ENCODE measurements at regions not wholly inside any gene's neighbourhood (a gene's known extent, or its start where the extent isn't known, plus 50 kb on each side); places are given as distances from the start of the nearest gene placed in this dataset.

GRCh38 chr6:140205795-140206593 lies 831.5 kb upstream of the CITED2 start:
- Histone ChIP-seq H3K4me2 (ENCODE audit: low read length) (no peak overlapping the region), H3K79me2 (ENCODE audit: insufficient read depth, low read length) (no peaks in the 10 kb centered on the region), H3K36me3 (ENCODE audit: insufficient read depth, low read length) (no peaks in the 10 kb centered on the region), H4K20me1 (ENCODE audit: insufficient read depth, low read length) (no peaks in the 10 kb centered on the region), H2AFZ (ENCODE audit: low read length) (no peak overlapping the region), H3K9me2 (ENCODE audit: low read depth, low read length) (no peaks in the 10 kb centered on the region), H3K4me1 (ENCODE audit: insufficient read depth, low read length, severe bottlenecking) (no peaks in the 10 kb centered on the region), H3K4me3 (ENCODE audit: low read depth, low read length, poor library complexity, severe bottlenecking) (no peak overlapping the region), H3K9ac (ENCODE audit: low read length) (no peak overlapping the region), H3F3A (ENCODE audit: insufficient read depth, low read length) (no peaks in the 10 kb centered on the region), H3K27me3 (ENCODE audit: insufficient read depth, low read length) (no peaks in the 10 kb centered on the region), H3K9me3 (ENCODE audit: low read length) (no peaks in the 10 kb centered on the region), H3K27ac (ENCODE audit: low read depth, low read length, poor library complexity, severe bottlenecking) (no peak overlapping the region)
- no peak for TF ChIP-seq CTCF (IDR thresholded peaks at IDR 0.05; ENCODE audit: low read length)
- no peak for TF ChIP-seq EZH2 (IDR thresholded peaks at IDR 0.05; ENCODE audit: borderline replicate concordance, low read length)

GRCh38 chr6:140204154-140204553 lies 829.7 kb upstream of the CITED2 start:
- H3K4me1 ChIP-seq (ENCODE audit: insufficient read depth, low read length, severe bottlenecking) = no peaks in the 10 kb centered on the region
- H3F3A ChIP-seq (ENCODE audit: insufficient read depth, low read length) = no peaks in the 10 kb centered on the region
- no peaks in the 10 kb centered on the region for H3K36me3 ChIP-seq (ENCODE audit: insufficient read depth, low read length)
- H3K79me2 ChIP-seq (ENCODE audit: insufficient read depth, low read length) = no peaks in the 10 kb centered on the region
- H3K9ac ChIP-seq (ENCODE audit: low read length) = no peak overlapping the region
- H2AFZ ChIP-seq (ENCODE audit: low read length) = no peak overlapping the region
- H3K9me2 ChIP-seq (ENCODE audit: low read depth, low read length) = no peaks in the 10 kb centered on the region
- no peaks in the 10 kb centered on the region for H3K27me3 ChIP-seq (ENCODE audit: insufficient read depth, low read length)
- no peaks in the 10 kb centered on the region for H4K20me1 ChIP-seq (ENCODE audit: insufficient read depth, low read length)
- no peak overlapping the region for H3K4me2 ChIP-seq (ENCODE audit: low read length)
- TF ChIP-seq CTCF (IDR thresholded peaks at IDR 0.05; ENCODE audit: low read length) (no peak), EZH2 (IDR thresholded peaks at IDR 0.05; ENCODE audit: borderline replicate concordance, low read length) (no peak)
- no peak overlapping the region for H3K4me3 ChIP-seq (ENCODE audit: low read depth, low read length, poor library complexity, severe bottlenecking)
- H3K27ac ChIP-seq (ENCODE audit: low read depth, low read length, poor library complexity, severe bottlenecking) = no peak overlapping the region
- H3K9me3 ChIP-seq (ENCODE audit: low read length) = no peaks in the 10 kb centered on the region

- Histone ChIP-seq H2AFZ (ENCODE audit: low read length) (no peak overlapping the region), H3F3A (ENCODE audit: insufficient read depth, low read length) (no peaks in the 10 kb centered on the region), H4K20me1 (ENCODE audit: insufficient read depth, low read length) (no peaks in the 10 kb centered on the region), H3K27ac (ENCODE audit: low read depth, low read length, poor library complexity, severe bottlenecking) (no peak overlapping the region), H3K4me2 (ENCODE audit: low read length) (no peak overlapping the region), H3K9me2 (ENCODE audit: low read depth, low read length) (no peaks in the 10 kb centered on the region), H3K4me1 (ENCODE audit: insufficient read depth, low read length, severe bottlenecking) (no peaks in the 10 kb centered on the region), H3K9me3 (ENCODE audit: low read length) (no peaks in the 10 kb centered on the region), H3K36me3 (ENCODE audit: insufficient read depth, low read length) (no peaks in the 10 kb centered on the region), H3K79me2 (ENCODE audit: insufficient read depth, low read length) (no peaks in the 10 kb centered on the region), H3K27me3 (ENCODE audit: insufficient read depth, low read length) (no peaks in the 10 kb centered on the region), H3K4me3 (ENCODE audit: low read depth, low read length, poor library complexity, severe bottlenecking) (no peak overlapping the region), H3K9ac (ENCODE audit: low read length) (no peak overlapping the region)
- TF ChIP-seq CTCF (IDR thresholded peaks at IDR 0.05; ENCODE audit: low read length) (no peak), EZH2 (IDR thresholded peaks at IDR 0.05; ENCODE audit: borderline replicate concordance, low read length) (no peak)
Measured at GRCh38 chr6:140203661-140204147, 829.3 kb upstream of the CITED2 start.
